GM12891 (cell line): ENCODE measurements at regions not wholly inside any gene's neighbourhood (a gene's known extent, or its start where the extent isn't known, plus 50 kb on each side); places are given as distances from the start of the nearest gene placed in this dataset.
"Not testable (repeated sequence)": the region's sequence is repeated elsewhere in the genome, so short reads cannot be mapped to it uniquely, and the experiment has no call there.

Experiments used
- DNase-seq: peaks from one replicate; pipeline ENCODE4 v3.0.0; 2011; ENCODE audit warnings: low spot score; ENCODE audit not compliant: insufficient read length
- FAIRE-seq: peaks from 2 replicates; lab custom pipeline; 2011; peaks lifted over from hg19 to GRCh38; lab: Jason Lieb, UNC
- PAX5 ChIP-seq: IDR thresholded peaks from 2 replicates; pipeline ENCODE4 v1.6.1; 2011; ENCODE audit warnings: low read length, moderate library complexity, mild to moderate bottlenecking; ENCODE audit not compliant: insufficient read depth, severe bottlenecking
- POLR2A ChIP-seq: IDR thresholded peaks from 2 replicates; pipeline ENCODE4 v1.6.1; 2011; ENCODE audit warnings: low read depth, low read length, control low read depth
- POLR2AphosphoS5 ChIP-seq: IDR thresholded peaks from 2 replicates; pipeline ENCODE4 v1.6.1; 2011; ENCODE audit warnings: low read depth, low read length, control low read depth
- POU2F2 ChIP-seq: IDR thresholded peaks from 2 replicates; pipeline ENCODE4 v1.6.1; 2011; ENCODE audit warnings: low read depth, mild to moderate bottlenecking, control low read depth, low read length, moderate library complexity
- SPI1 ChIP-seq: IDR thresholded peaks from 2 replicates; pipeline ENCODE4 v1.6.1; 2011; ENCODE audit warnings: low read depth, low read length, control low read depth
- TAF1 ChIP-seq: IDR thresholded peaks from 2 replicates; pipeline ENCODE4 v1.6.1; 2011; ENCODE audit warnings: low read depth, low read length, control low read depth

DNA sequence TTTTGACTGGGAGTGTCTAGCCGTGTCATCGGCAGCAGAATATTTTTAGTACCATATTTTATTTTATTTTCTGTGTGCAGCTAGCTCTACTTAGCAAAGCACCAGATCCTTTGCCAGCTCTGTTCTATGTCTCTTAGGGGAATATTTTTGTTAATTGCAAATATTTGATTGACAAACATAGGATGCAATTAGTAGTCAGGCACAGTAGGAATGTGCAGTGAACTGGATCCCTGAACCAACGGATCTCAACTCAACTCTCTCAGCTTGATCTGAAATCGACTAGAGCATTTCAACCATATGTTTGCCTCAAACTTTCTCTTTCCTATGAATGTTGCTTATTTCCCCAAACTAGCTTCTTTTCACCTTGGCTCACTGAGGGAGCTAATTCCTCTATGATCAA lies 998.0 kb upstream of the FANCL start:
- FAIRE-seq (no peak), DNase-seq (no peak)
- no peak for TF ChIP-seq POLR2A

DNA sequence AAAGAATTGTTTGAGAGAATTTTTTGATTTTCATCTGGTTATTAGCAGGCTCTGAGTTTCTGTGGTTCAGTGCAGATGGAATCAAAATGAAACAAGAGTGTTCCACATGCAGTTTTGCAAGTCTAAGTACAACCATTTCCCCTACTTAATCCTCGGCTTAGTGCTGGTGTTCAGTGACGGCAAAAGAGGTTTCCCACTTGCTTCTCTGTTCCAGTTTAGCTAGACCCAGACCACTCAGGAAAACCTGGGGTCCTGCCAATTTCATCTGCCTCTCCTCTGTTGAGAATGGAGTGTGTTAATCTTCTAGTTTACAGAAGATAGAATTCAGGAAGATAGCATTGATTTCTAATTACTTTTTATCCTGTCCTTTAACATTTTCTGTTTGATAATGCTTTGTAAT lies 996.2 kb upstream of the FANCL start:
- TF ChIP-seq POU2F2, result no peak
- TF ChIP-seq POLR2A, result no peak
- no peak for TF ChIP-seq SPI1
- no peak for TF ChIP-seq PAX5
- TF ChIP-seq TAF1, result no peak
- TF ChIP-seq POLR2AphosphoS5, result no peak
- FAIRE-seq, result no peak
- no peak for DNase-seq

DNA sequence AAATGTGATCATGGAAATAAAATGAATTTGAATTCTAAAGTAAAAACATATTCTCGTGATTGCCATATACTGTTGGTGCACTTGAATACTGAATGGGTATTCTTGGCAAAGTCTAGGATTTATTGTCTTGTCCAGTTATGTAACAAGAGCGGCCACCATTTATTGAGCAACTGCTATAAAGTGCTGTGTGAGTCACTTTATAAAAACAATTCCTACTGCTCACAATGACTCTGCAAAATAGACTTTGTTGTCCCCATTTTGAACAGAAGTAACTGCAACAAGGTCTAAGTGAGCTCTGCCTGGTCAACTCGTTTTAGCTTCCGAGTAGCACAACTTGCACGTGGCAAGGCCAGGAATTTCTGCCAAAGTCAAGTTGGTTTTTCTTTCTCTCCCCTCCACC lies 995.6 kb upstream of the FANCL start:
- no peak for DNase-seq
- FAIRE-seq, result no peak
- no peak for TF ChIP-seq TAF1
- no peak for TF ChIP-seq PAX5
- TF ChIP-seq POLR2AphosphoS5, result no peak
- TF ChIP-seq POLR2A, result no peak
- TF ChIP-seq POU2F2, result no peak
- TF ChIP-seq SPI1, result no peak

DNA sequence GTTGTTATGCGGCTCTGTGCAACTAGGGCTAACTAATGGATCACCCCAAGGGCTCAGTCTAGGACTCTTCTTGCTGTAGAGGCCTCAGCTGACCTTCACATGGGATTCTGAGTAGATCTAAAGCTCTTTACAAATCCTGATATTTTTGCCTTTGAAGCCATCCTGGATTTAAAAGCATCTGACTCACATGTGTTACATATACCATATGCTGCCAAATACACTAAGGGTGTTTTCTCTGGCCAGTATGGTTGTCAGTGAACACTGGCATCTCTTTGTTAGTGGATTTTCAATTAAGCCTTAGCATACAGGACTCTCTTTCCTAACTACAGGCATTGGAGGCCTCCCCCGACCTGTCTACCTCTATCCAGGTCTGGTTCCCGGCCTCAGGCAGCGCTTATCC lies 992.8 kb upstream of the FANCL start:
- DNase-seq, result no peak
- FAIRE-seq, result no peak
- TF ChIP-seq TAF1 (no peak), POLR2A (no peak), SPI1 (no peak), PAX5 (no peak), POU2F2 (no peak), POLR2AphosphoS5 (no peak)

DNA sequence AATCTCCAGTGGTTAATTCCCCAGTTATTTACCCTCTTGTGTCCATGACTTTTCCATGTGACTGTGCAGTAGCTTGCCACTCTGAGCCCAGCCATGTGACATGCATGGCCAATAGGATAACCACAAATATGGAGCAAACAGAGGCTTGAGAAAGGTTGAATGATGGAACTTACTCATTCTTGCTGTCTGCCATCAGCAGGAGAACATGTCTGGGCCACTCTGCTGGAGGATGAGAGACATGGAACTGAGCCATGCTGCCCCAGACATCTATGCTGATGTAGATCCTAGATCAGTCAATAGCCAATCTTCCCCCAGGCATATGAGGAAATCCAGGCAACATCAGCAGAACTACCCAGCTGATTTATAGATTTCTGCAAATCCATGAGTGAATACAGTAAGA lies 992.3 kb upstream of the FANCL start:
- TF ChIP-seq POLR2A, result no peak
- TF ChIP-seq POU2F2, result no peak
- TF ChIP-seq PAX5, result no peak
- no peak for TF ChIP-seq POLR2AphosphoS5
- TF ChIP-seq TAF1, result no peak
- TF ChIP-seq SPI1, result no peak
- no peak for FAIRE-seq
- DNase-seq, result no peak

DNA sequence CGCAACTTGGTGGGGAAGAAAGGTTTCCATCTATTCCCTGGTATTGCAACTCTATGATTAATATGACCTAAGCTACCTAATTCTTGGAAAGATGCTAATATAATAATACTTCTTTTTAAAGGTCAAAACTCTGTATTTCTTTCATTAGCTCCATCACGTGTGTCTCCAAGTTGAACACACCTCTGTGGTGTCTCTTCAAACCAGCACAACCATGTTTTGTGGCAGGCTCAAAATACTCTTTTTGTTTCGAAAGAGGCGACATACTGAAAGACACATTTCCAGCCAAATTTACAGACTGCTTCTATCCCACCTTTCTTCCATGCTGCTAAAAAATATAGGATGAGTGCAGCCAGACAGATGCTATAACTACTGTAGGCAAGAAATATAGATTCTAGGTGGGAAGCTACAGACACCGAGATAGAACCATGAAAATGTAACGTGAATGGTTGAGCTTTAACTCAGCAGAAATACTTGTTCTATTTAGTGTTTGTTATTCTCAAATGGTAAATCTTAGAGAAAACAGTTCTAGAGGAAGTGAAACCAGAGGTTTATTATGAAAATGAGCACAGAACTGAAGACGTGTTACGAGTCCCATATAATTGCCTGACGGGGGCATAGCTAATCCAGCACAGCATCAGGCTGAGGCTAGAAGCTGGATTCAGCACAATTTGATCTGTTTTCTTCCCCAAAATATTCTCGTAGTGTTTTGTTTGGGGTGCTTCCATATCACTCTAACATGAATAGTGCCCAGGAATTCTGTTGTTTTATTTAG lies 991.5 kb upstream of the FANCL start:
- peak; percentile 5 for FAIRE-seq
- no peak for DNase-seq
- TF ChIP-seq TAF1 (no peak), SPI1 (peak; percentile 87)

DNA sequence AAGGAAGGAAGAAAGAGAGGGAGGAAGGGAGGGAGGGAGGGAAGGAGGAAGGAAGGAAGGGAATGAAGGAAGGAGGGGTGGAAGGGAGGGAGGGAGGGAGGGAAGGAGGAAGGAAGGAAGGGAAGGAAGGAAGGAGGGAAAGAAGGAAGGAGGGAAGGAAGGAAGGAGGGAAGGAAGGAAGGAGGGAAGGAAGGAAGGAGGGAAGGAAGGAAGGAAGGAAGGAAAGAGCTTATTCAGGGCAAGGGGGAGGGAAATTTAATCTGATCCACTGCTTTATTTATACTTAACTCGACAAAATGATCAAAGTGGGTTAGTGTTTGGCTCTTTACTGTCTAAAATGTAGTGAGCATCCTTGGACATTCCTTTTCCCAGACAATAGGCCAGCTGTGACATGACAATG lies 985.2 kb upstream of the FANCL start:
- not testable (repeated sequence) for FAIRE-seq, DNase-seq

DNA sequence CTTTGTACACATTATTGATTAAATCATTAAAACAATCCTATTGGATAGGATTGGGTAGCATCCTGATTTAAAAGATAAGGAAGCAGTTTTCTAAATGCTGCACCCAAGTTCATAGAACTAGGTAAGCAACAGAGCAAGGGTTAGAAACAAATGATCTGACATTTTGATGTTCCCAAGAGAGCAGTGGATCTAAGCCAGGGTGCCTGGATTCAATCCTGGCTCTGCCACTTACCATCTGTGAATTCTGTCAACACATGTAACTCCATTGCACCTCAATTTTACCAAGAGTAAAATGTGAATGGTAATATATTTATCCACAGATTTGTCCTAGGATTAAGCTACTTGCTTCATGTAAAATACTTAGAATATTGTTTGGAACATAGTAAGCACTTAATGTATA lies 982.6 kb upstream of the FANCL start:
- FAIRE-seq, result no peak
- TF ChIP-seq POLR2AphosphoS5 (no peak), POLR2A (no peak), POU2F2 (no peak), SPI1 (no peak), PAX5 (no peak), TAF1 (no peak)

DNA sequence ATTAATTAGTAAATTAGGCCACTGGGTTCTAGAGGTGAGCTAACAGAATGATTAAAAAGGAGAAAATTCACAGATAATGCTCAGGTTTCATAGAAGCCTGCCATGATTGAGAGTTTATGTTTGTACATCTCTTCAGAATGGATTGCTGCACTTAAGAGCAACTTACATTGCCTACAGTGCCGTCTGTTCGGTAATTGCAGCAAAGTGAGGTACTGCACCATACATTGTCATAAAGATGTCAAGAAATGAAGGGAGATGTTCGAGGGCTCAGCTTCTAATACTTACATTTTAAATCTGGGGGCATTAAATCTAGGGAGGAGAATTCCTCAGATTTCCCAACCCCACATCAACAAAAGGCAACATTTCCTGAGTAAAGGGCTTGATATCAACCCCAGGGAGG lies 976.2 kb upstream of the FANCL start:
- DNase-seq, result no peak
- TF ChIP-seq POLR2AphosphoS5 (no peak), SPI1 (no peak), TAF1 (no peak), POU2F2 (no peak), PAX5 (no peak), POLR2A (no peak)
- no peak for FAIRE-seq

More for the DNA sequence above, 982.6 kb upstream of the FANCL start:
- DNase-seq, result no peak

DNA sequence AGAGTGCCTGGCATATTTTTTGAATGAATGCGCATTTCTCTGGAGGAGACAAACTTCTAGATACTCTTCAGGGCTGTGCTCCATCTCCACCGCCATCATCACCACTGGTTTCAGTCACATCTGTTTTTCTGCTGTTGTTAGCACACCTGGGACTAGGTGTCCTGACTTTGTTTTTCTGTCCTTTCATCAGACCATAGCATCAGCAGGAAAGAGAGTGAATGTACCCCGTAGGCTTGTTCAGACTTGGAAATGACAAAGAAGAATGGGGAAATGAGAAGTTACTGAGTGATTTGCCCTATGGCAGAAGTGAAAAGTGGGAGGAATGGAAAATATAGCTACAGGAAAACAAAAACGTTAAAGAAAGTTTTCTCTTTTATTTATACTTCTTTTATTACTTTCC lies 965.2 kb upstream of the FANCL start:
- TF ChIP-seq POLR2AphosphoS5 (no peak), POU2F2 (no peak), PAX5 (no peak), SPI1 (no peak), POLR2A (no peak), TAF1 (no peak)
- FAIRE-seq (no peak), DNase-seq (no peak)

DNA sequence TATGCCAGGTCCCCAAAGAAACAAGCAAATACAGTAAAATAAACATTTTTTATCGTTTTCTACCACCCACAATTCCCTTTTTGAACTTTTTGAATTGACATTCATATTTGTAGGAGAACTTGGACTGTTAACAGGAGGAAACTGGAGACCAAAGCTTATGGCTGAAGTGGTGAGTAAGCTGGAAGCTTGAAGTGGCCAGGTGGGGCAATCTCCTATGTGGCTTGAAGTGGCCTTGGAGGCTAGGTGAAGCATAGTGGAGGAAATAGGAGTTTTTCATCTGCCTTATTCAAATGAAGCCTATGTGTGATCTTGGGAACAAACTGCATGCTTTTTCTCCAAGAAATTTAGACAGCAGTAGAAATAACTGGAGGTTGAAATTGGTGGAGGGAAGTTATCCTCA lies 962.9 kb upstream of the FANCL start:
- DNase-seq, result no peak
- TF ChIP-seq POLR2AphosphoS5 (no peak), POU2F2 (no peak), PAX5 (no peak), POLR2A (no peak), SPI1 (no peak), TAF1 (no peak)
- FAIRE-seq, result no peak
